GM12878 (cell line): ENCODE measurements at regions not wholly inside any gene's neighbourhood (a gene's known extent, or its start where the extent isn't known, plus 50 kb on each side); places are given as distances from the start of the nearest gene placed in this dataset.

Source experiments
- ATAC-seq: fragments of 200-7000 bp; cut with Tn5 transposase; 3 replicates; pipeline ENCODE4 v1.9.1; 2020; ENCODE audit warnings: mild to moderate bottlenecking, moderate library complexity
- BruUV-seq: library from RNA; stranded (reverse); fragments of 400-500 nt; replicated peaks from 2 replicates; lab custom pipeline; 2021; lab: Mats Ljungman, UMichigan
- CTCF ChIA-PET: fragments of 300-600 bp; sonication (Branson Sonifier 250); formaldehyde crosslinking; extraction: SDS; loops from one replicate; lab custom pipeline; 2021; ENCODE audit warnings: inconsistent platforms; lab: Yijun Ruan, JAX
- POLR2A ChIA-PET: fragments of 350-600 bp; formaldehyde crosslinking; extraction: SDS; loops from one replicate; lab custom pipeline; 2021; ENCODE audit warnings: inconsistent platforms; lab: Charles Lee
- RAD21 ChIA-PET: fragments of 300-600 bp; sonication (Branson Sonifier 250); formaldehyde crosslinking; loops from one replicate; lab custom pipeline; 2023; ENCODE audit warnings: antibody characterized with exemption; ENCODE audit not compliant: unreplicated experiment; lab: Charles Lee
- SMC1A ChIA-PET: fragments of 300-600 bp; sonication (Branson Sonifier 250); formaldehyde crosslinking; loops from one replicate; lab custom pipeline; 2023; ENCODE audit not compliant: unreplicated experiment, uncharacterized antibody; lab: Charles Lee
- DNase-seq: peaks from one replicate; pipeline ENCODE4 v3.0.0-alpha.2; 2011; ENCODE audit warnings: low read depth, low spot score
- FAIRE-seq: peaks from 3 replicates; lab custom pipeline; 2011; peaks lifted over from hg19 to GRCh38; lab: Jason Lieb, UNC
- H2AFZ ChIP-seq: 2 replicates; pipeline ENCODE4 v1.6.0; 2011; ENCODE audit warnings: low read depth, low read length, control low read depth; ENCODE audit not compliant: control insufficient read depth
- H3K27ac ChIP-seq: 2 replicates; pipeline ENCODE4 v1.5.1; 2011; ENCODE audit warnings: control low read depth; ENCODE audit not compliant: control insufficient read depth, insufficient read depth
- H3K27me3 ChIP-seq, 2 experiments: replicated peaks in 1 of 2; 2 replicates each; pipeline versions ENCODE4 v1.6.0 to v1.6.1; 2011; ENCODE audit warnings: low read length in 1 of 2; ENCODE audit not compliant: control insufficient read depth in 2 of 2, insufficient read depth in 2 of 2
- H3K36me3 ChIP-seq, 2 experiments: 2 replicates each; pipeline ENCODE4 v1.5.1; 2011; ENCODE audit warnings: low read length in 1 of 2; ENCODE audit not compliant: control insufficient read depth in 2 of 2, insufficient read depth in 2 of 2
- H3K4me1 ChIP-seq: 2 replicates; pipeline ENCODE4 v1.6.1; 2011; ENCODE audit warnings: mild to moderate bottlenecking, low read length, moderate library complexity, mixed read lengths; ENCODE audit not compliant: control insufficient read depth, insufficient read depth
- H3K4me2 ChIP-seq: 2 replicates; pipeline ENCODE4 v1.6.0; 2011; ENCODE audit warnings: control low read depth; ENCODE audit not compliant: control insufficient read depth, insufficient read depth
- H3K4me3 ChIP-seq: fragments of 200-600 bp; sonication (generic); 2 replicates; pipeline ENCODE4 v1.5.1; 2016
- H3K79me2 ChIP-seq: 2 replicates; pipeline ENCODE4 v1.6.0; 2011; ENCODE audit warnings: low read length; ENCODE audit not compliant: control insufficient read depth, insufficient read depth
- H3K9ac ChIP-seq: 2 replicates; pipeline ENCODE4 v1.8.0; 2011; ENCODE audit warnings: low read length, control low read depth, mixed read lengths; ENCODE audit not compliant: control insufficient read depth, insufficient read depth
- H3K9me3 ChIP-seq: replicated peaks from 3 replicates; pipeline ENCODE4 v1.5.1; 2011; ENCODE audit warnings: mild to moderate bottlenecking, low read length; ENCODE audit not compliant: control insufficient read depth, insufficient read depth
- H4K20me1 ChIP-seq: 2 replicates; pipeline ENCODE4 v1.6.0; 2011; ENCODE audit not compliant: control insufficient read depth, insufficient read depth
- CBX3 ChIP-seq: fragments of 200-600 bp; sonication (generic); IDR thresholded peaks from 2 replicates; pipeline ENCODE4 v1.6.1; 2016; ENCODE audit warnings: low read depth, borderline replicate concordance
- POLR2A ChIP-seq: IDR thresholded peaks from 2 replicates; pipeline ENCODE4 v1.6.1; 2011; ENCODE audit warnings: low read depth, mild to moderate bottlenecking, low read length
- WGBS: methylation state at CpG from one replicate; pipeline ENCODE4 v1.1.6; 2016; ENCODE audit warnings: low lambda C conversion rate; ENCODE audit not compliant: insufficient replicate concordance, insufficient coverage; ENCODE audit errors: missing lambda C conversion rate; 5-methylcytosine and 5-hydroxymethylcytosine counted together
- in situ Hi-C: fragments of 300-500 bp; cut with MboI; formaldehyde crosslinking; loops from 9 replicates; pipeline ENCODE4 v1.14.3; 2018; ENCODE audit warnings: mixed read lengths
- intact Hi-C: fragments of 100-400 bp; cut with micrococcal nuclease; formaldehyde crosslinking; loops from one replicate; pipeline ENCODE4 v1.14.2; 2022; ENCODE audit not compliant: unreplicated experiment
- TF ChIP-seq, protein P1 (sequence below): fragments of 450-650 bp; IDR thresholded peaks from 2 replicates; pipeline ENCODE4 v1.6.1; 2017; ENCODE audit warnings: mild to moderate bottlenecking, moderate library complexity
- TF ChIP-seq, protein P2 (sequence below): fragments of 450-650 bp; IDR thresholded peaks from 2 replicates; pipeline ENCODE4 v1.6.1; 2014; ENCODE audit warnings: mild to moderate bottlenecking
- TF ChIP-seq, protein P3 (sequence below): IDR thresholded peaks from 2 replicates; pipeline ENCODE4 v1.6.1; 2012; ENCODE audit warnings: low read depth, low read length, improper control_type of control experiment
- TF ChIP-seq, protein P4 (sequence below): fragments of 450-650 bp; IDR thresholded peaks from 2 replicates; pipeline ENCODE4 v1.6.1; 2017; ENCODE audit warnings: mild to moderate bottlenecking, moderate library complexity
- TF ChIP-seq, protein P5 (sequence below), 3 experiments: IDR thresholded peaks in 2 of 3; conservative IDR thresholded peaks in 1 of 3; 2 replicates each; pipeline ENCODE4 v1.5.1; 2011; ENCODE audit warnings: low read depth in 3 of 3, low read length in 3 of 3, mild to moderate bottlenecking in 3 of 3, control low read depth in 2 of 3, moderate library complexity in 2 of 3, inconsistent platforms in 1 of 3, mixed read lengths in 1 of 3; ENCODE audit not compliant: control insufficient read depth in 2 of 3, insufficient read depth in 1 of 3; ENCODE audit errors: extremely low read depth in 1 of 3

DNA sequence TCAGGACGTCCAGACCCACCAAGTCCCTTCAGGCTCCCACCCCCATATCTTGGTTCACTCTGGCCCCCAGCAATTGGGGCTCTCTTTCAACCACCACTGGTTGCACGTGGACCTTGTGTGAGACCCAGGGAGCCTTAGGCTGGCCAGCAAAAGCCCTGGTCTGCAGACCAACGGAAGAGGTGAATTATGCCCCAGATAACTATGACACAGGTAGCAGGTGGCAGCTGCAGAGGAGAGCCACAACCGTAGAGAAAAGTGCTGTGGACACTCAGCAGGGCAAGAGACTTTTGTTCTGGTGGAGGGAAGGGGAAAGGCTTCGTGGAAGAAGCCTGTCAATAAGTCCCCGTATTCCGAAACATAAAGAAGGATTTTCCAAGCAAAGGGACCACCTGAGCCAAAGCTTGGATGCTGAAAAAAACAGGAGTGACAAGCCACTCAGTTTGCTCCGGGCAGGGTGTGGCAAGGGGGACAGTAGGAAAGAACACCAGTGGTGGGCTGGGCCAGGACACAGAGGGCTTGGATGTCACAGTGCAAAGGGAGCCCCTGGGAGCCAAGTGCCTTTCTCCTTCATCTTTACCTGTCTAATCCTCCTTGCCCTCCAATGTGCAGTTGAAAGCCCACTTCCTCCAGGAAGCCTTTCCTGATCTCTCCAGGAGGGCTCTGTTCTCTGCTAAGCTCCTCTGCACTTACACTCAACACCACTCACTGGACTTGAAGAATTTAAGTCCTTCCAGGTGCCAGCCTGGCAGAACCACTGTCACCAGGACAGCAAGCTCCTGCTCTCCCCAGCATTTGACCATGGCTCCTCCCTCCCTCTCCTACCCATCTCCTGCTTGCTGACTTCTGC lies 264.7 kb downstream of the BUD13 start (continued):
- TF ChIP-seq, protein P1, sequence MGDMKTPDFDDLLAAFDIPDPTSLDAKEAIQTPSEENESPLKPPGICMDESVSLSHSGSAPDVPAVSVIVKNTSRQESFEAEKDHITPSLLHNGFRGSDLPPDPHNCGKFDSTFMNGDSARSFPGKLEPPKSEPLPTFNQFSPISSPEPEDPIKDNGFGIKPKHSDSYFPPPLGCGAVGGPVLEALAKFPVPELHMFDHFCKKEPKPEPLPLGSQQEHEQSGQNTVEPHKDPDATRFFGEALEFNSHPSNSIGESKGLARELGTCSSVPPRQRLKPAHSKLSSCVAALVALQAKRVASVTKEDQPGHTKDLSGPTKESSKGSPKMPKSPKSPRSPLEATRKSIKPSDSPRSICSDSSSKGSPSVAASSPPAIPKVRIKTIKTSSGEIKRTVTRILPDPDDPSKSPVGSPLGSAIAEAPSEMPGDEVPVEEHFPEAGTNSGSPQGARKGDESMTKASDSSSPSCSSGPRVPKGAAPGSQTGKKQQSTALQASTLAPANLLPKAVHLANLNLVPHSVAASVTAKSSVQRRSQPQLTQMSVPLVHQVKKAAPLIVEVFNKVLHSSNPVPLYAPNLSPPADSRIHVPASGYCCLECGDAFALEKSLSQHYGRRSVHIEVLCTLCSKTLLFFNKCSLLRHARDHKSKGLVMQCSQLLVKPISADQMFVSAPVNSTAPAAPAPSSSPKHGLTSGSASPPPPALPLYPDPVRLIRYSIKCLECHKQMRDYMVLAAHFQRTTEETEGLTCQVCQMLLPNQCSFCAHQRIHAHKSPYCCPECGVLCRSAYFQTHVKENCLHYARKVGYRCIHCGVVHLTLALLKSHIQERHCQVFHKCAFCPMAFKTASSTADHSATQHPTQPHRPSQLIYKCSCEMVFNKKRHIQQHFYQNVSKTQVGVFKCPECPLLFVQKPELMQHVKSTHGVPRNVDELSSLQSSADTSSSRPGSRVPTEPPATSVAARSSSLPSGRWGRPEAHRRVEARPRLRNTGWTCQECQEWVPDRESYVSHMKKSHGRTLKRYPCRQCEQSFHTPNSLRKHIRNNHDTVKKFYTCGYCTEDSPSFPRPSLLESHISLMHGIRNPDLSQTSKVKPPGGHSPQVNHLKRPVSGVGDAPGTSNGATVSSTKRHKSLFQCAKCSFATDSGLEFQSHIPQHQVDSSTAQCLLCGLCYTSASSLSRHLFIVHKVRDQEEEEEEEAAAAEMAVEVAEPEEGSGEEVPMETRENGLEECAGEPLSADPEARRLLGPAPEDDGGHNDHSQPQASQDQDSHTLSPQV, result no peak
- no peak for TF ChIP-seq CBX3
- TF ChIP-seq, protein P2, sequence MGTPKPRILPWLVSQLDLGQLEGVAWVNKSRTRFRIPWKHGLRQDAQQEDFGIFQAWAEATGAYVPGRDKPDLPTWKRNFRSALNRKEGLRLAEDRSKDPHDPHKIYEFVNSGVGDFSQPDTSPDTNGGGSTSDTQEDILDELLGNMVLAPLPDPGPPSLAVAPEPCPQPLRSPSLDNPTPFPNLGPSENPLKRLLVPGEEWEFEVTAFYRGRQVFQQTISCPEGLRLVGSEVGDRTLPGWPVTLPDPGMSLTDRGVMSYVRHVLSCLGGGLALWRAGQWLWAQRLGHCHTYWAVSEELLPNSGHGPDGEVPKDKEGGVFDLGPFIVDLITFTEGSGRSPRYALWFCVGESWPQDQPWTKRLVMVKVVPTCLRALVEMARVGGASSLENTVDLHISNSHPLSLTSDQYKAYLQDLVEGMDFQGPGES, result no peak
- TF ChIP-seq, all 136 proteins: peak for 0

DNA sequence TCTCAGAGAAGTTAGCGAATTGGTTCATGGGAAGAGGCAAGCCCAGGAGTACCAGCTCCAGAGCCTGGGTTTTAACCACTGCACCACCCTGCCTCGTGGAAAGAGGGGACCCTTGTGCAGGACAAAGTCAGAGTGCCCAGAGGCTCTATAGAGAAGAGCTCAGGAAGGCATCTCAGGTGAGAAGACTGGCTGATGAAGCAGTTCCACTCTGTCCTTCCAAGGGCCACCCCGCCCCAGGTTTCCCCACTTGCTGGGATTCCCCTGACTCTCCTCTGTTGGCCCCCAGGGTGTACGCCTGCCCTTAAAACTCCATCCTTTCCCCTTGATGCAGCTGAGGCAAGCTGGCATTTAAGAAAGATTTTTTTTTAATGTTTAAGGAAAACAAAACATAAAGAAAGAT lies 265.8 kb downstream of the BUD13 start:
- Histone ChIP-seq H3K9ac (no peak overlapping the region), H3K4me2 (no peak overlapping the region), H3K4me1 (no peaks in the 10 kb centered on the region), H3K27ac (no peak overlapping the region), H3K4me3 (no peak overlapping the region), H3K79me2 (no peaks in the 10 kb centered on the region), H4K20me1 (no peaks in the 10 kb centered on the region), H3K27me3 (peaks cover 8 to 14% of the 10 kb centered on the region in 2 experiments), H3K9me3 (no peaks in the 10 kb centered on the region), H2AFZ (no peak overlapping the region), H3K36me3 (no peaks in the 10 kb centered on the region)
- ATAC-seq (no peak), FAIRE-seq (no peak), DNase-seq (no peak)
- SMC1A ChIA-PET, result no interaction called here
- whole genome bisulfite sequencing, result 0% methylated on average over 4 of the region's 4 CpGs
- CTCF ChIA-PET, result interaction anchor here (0.8 to 1.1 kb wide), 2 partner anchors 8 to 53 kb away, joined by 3 read pairs; no protein-coding TSS in a partner anchor
- POLR2A ChIA-PET, result no interaction called here
- intact Hi-C loops, result no loop called here
- in situ Hi-C loops, result no loop called here
- BruUV-seq, result no TSS peak
- RAD21 ChIA-PET, result interaction anchor here (0.6 kb wide), 1 partner anchor 1540 kb away, joined by 3 read pairs; no protein-coding TSS in a partner anchor
- TF ChIP-seq, protein P3, sequence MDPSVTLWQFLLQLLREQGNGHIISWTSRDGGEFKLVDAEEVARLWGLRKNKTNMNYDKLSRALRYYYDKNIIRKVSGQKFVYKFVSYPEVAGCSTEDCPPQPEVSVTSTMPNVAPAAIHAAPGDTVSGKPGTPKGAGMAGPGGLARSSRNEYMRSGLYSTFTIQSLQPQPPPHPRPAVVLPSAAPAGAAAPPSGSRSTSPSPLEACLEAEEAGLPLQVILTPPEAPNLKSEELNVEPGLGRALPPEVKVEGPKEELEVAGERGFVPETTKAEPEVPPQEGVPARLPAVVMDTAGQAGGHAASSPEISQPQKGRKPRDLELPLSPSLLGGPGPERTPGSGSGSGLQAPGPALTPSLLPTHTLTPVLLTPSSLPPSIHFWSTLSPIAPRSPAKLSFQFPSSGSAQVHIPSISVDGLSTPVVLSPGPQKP, result no peak
- TF ChIP-seq, protein P4, sequence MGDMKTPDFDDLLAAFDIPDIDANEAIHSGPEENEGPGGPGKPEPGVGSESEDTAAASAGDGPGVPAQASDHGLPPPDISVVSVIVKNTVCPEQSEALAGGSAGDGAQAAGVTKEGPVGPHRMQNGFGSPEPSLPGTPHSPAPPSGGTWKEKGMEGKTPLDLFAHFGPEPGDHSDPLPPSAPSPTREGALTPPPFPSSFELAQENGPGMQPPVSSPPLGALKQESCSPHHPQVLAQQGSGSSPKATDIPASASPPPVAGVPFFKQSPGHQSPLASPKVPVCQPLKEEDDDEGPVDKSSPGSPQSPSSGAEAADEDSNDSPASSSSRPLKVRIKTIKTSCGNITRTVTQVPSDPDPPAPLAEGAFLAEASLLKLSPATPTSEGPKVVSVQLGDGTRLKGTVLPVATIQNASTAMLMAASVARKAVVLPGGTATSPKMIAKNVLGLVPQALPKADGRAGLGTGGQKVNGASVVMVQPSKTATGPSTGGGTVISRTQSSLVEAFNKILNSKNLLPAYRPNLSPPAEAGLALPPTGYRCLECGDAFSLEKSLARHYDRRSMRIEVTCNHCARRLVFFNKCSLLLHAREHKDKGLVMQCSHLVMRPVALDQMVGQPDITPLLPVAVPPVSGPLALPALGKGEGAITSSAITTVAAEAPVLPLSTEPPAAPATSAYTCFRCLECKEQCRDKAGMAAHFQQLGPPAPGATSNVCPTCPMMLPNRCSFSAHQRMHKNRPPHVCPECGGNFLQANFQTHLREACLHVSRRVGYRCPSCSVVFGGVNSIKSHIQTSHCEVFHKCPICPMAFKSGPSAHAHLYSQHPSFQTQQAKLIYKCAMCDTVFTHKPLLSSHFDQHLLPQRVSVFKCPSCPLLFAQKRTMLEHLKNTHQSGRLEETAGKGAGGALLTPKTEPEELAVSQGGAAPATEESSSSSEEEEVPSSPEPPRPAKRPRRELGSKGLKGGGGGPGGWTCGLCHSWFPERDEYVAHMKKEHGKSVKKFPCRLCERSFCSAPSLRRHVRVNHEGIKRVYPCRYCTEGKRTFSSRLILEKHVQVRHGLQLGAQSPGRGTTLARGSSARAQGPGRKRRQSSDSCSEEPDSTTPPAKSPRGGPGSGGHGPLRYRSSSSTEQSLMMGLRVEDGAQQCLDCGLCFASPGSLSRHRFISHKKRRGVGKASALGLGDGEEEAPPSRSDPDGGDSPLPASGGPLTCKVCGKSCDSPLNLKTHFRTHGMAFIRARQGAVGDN, result no peak
- TF ChIP-seq, protein P5, sequence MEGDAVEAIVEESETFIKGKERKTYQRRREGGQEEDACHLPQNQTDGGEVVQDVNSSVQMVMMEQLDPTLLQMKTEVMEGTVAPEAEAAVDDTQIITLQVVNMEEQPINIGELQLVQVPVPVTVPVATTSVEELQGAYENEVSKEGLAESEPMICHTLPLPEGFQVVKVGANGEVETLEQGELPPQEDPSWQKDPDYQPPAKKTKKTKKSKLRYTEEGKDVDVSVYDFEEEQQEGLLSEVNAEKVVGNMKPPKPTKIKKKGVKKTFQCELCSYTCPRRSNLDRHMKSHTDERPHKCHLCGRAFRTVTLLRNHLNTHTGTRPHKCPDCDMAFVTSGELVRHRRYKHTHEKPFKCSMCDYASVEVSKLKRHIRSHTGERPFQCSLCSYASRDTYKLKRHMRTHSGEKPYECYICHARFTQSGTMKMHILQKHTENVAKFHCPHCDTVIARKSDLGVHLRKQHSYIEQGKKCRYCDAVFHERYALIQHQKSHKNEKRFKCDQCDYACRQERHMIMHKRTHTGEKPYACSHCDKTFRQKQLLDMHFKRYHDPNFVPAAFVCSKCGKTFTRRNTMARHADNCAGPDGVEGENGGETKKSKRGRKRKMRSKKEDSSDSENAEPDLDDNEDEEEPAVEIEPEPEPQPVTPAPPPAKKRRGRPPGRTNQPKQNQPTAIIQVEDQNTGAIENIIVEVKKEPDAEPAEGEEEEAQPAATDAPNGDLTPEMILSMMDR (IDR thresholded peaks at IDR 0.05 in 2 of 3, conservative IDR thresholded peaks at IDR 0.05 in 1 of 3; ENCODE audit: control insufficient read depth in 2 of 3, extremely low read depth in 1 of 3, insufficient read depth in 1 of 3, low read depth in 3 of 3, low read length in 3 of 3), result no peak
- no peak for TF ChIP-seq POLR2A
